ENCODE measurements at regions not wholly inside any gene's neighbourhood (a gene's known extent, or its start where the extent isn't known, plus 50 kb on each side); places are given as distances from the start of the nearest gene placed in this dataset.

DNA sequence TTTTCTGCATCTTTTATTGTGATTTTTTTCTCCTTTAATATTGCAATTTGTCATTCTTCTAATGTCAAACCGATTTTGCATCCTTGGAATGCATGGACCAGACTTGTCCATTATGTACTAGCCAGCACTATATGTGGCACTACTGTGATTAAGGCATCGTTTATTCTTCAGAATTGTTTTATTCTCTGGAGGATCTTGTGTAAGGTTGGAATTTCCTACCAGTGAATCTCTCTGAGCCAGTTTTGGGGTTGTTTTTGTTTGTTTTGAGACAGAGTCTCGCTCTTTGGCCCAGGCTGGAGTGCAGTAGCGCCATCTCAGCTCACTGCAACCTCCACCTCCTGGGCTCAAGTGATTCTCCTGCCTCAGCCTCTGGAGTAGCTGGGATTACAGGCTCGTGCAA, 58.5 kb downstream of the IGLL5 start:
- Mint-ChIP-seq H3K27ac (no peak overlapping the region), H3K27me3 (no peaks in the 10 kb centered on the region), H3K4me3 (no peak overlapping the region), H3K4me1 (peaks cover 2 to 6% (median 4%) of the 10 kb centered on the region in 4 donors), H3K9me3 (no peaks in the 10 kb centered on the region), H3K36me3 (no peaks in the 10 kb centered on the region)
- Histone ChIP-seq H3K4me3 (ENCODE audit: low read depth, low read length) (no peak overlapping the region), H3K27ac (ENCODE audit: insufficient read depth, low read length, poor library complexity, severe bottlenecking) (no peak overlapping the region), H3K27me3 (ENCODE audit: control insufficient read depth, insufficient read depth, low read length) (no peaks in the 10 kb centered on the region), H3K36me3 (ENCODE audit: control insufficient read depth, insufficient read depth, low read length) (no peaks in the 10 kb centered on the region), H3K4me1 (ENCODE audit: control insufficient read depth, insufficient read depth, low read length, poor library complexity, severe bottlenecking) (no peaks in the 10 kb centered on the region), H3K9me3 (ENCODE audit: control insufficient read depth in 2 of 2, low read length in 2 of 2) (no peaks in the 10 kb centered on the region)
- DNase-seq = no peak
- ATAC-seq (ENCODE audit: low read depth in 2 of 2) = no peak

DNA sequence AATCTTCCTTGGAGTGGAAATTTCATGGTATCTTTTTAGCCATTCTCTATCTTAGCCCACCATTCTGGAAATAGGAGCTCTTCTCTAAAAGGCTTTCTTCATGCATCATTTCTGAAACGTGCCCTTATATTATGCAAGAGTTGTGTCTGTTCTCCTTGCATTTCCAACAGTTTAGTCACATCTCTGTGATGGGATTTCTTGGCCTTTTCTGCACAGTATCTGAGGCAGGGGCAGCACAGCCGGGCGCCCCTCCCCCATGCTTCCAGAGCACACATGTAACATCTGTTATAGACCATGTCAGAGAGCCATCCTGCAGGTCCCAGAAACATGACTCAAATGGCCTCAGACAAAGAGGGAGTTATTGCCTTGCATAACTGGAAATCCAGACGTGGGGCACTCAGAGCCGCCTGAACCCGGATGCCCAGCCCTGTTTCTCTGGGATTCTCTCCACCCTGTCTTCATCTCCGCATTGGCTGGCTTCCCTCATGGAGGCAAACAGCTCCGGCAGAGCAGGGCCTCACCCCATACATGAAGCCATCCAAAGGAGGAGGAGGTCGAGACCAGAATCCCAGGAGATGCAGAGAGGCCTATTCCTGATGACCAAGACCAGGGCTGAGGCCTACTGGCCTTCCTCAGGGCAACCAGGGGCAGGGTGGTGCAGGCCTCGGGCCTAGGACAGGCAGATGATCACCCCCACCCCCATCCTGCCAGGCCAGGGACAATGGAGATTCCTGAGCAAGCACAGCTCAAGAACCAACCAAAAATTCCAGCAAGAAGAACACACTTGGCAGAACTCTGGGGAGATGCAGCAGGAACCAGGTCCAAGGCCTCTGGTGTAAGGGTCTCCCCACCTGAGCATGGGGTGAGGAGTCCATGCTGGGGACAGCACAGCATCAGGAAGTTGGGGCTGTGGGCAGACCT, 61.3 kb downstream of the IGLL5 start:
- Histone ChIP-seq H3K4me1 (ENCODE audit: control insufficient read depth, insufficient read depth, low read length, poor library complexity, severe bottlenecking) (no peaks in the 10 kb centered on the region), H3K27ac (ENCODE audit: insufficient read depth, low read length, poor library complexity, severe bottlenecking) (no peak overlapping the region), H3K4me3 (ENCODE audit: low read depth, low read length) (no peak overlapping the region), H3K27me3 (ENCODE audit: control insufficient read depth, insufficient read depth, low read length) (peaks cover 4% of the 10 kb centered on the region), H3K9me3 (ENCODE audit: control insufficient read depth in 2 of 2, low read length in 2 of 2) (peaks cover 0 to 2% of the 10 kb centered on the region in 2 experiments), H3K36me3 (ENCODE audit: control insufficient read depth, insufficient read depth, low read length) (no peaks in the 10 kb centered on the region)
- ATAC-seq (ENCODE audit: low read depth in 2 of 2) (no peak), DNase-seq (no peak)
- Mint-ChIP-seq H3K27ac (no peak overlapping the region), H3K4me3 (no peak overlapping the region), H3K36me3 (no peaks in the 10 kb centered on the region), H3K9me3 (peaks cover 0 to 5% (median 1%) of the 10 kb centered on the region in 7 donors), H3K27me3 (peaks cover 14% of the 10 kb centered on the region), H3K4me1 (no peaks in the 10 kb centered on the region)

DNA sequence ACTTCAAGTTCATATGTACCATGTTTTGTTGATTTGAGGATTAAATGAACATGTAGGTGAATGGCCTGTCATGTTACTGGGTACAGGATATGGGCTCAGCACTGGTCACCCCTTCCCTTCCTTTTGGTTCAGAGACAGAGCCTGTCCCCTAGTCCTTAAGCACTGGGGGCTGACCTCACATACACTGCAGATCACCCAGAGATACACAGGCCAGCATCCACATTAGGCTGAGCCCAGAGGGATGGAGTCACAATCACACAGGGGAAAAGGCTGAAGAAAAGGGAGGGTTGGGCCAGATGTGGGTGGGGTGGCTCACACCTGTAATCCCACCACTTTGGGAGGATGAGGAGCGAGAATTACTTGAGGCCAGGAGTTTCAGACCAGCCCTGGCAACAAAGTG, 62.3 kb downstream of the IGLL5 start:
- no peak overlapping the region for H3K27ac ChIP-seq (ENCODE audit: insufficient read depth, low read length, poor library complexity, severe bottlenecking)
- H3K9me3 Mint-ChIP-seq = peaks cover 0 to 5% (median 1%) of the 10 kb centered on the region in 7 donors
- ATAC-seq (ENCODE audit: low read depth in 2 of 2) (no peak), DNase-seq (no peak)
- peaks cover 0 to 2% of the 10 kb centered on the region in 2 experiments for H3K9me3 ChIP-seq (ENCODE audit: control insufficient read depth in 2 of 2, low read length in 2 of 2)
- H3K4me1 ChIP-seq (ENCODE audit: control insufficient read depth, insufficient read depth, low read length, poor library complexity, severe bottlenecking) = no peaks in the 10 kb centered on the region
- H3K4me1 Mint-ChIP-seq = peaks cover 0 to 5% (median 2%) of the 10 kb centered on the region in 4 donors
- peaks cover 22% of the 10 kb centered on the region for H3K27me3 Mint-ChIP-seq
- H3K27me3 ChIP-seq (ENCODE audit: control insufficient read depth, insufficient read depth, low read length) = peaks cover 9% of the 10 kb centered on the region
- H3K36me3 Mint-ChIP-seq = no peaks in the 10 kb centered on the region
- no peaks in the 10 kb centered on the region for H3K36me3 ChIP-seq (ENCODE audit: control insufficient read depth, insufficient read depth, low read length)
- no peak overlapping the region for H3K4me3 Mint-ChIP-seq
- H3K27ac Mint-ChIP-seq = no peak overlapping the region
- no peak overlapping the region for H3K4me3 ChIP-seq (ENCODE audit: low read depth, low read length)

- Mint-ChIP-seq H3K9me3 (peaks cover 0 to 5% (median 1%) of the 10 kb centered on the region in 7 donors), H3K36me3 (no peaks in the 10 kb centered on the region), H3K27me3 (peaks cover 32% of the 10 kb centered on the region), H3K27ac (no peak overlapping the region), H3K4me1 (peaks cover 0 to 5% (median 2%) of the 10 kb centered on the region in 4 donors), H3K4me3 (no peak overlapping the region)
- no peak for DNase-seq
- Histone ChIP-seq H3K4me3 (ENCODE audit: low read depth, low read length) (no peak overlapping the region), H3K4me1 (ENCODE audit: control insufficient read depth, insufficient read depth, low read length, poor library complexity, severe bottlenecking) (no peaks in the 10 kb centered on the region), H3K36me3 (ENCODE audit: control insufficient read depth, insufficient read depth, low read length) (no peaks in the 10 kb centered on the region), H3K9me3 (ENCODE audit: control insufficient read depth in 2 of 2, low read length in 2 of 2) (peaks cover 0 to 2% of the 10 kb centered on the region in 2 experiments), H3K27ac (ENCODE audit: insufficient read depth, low read length, poor library complexity, severe bottlenecking) (no peak overlapping the region), H3K27me3 (ENCODE audit: control insufficient read depth, insufficient read depth, low read length) (peaks cover 15% of the 10 kb centered on the region)
- no peak for ATAC-seq (ENCODE audit: low read depth in 2 of 2)
These were observed 63.4 kb downstream of the IGLL5 start for GRCh38 chr22:22951035-22951434.

DNA sequence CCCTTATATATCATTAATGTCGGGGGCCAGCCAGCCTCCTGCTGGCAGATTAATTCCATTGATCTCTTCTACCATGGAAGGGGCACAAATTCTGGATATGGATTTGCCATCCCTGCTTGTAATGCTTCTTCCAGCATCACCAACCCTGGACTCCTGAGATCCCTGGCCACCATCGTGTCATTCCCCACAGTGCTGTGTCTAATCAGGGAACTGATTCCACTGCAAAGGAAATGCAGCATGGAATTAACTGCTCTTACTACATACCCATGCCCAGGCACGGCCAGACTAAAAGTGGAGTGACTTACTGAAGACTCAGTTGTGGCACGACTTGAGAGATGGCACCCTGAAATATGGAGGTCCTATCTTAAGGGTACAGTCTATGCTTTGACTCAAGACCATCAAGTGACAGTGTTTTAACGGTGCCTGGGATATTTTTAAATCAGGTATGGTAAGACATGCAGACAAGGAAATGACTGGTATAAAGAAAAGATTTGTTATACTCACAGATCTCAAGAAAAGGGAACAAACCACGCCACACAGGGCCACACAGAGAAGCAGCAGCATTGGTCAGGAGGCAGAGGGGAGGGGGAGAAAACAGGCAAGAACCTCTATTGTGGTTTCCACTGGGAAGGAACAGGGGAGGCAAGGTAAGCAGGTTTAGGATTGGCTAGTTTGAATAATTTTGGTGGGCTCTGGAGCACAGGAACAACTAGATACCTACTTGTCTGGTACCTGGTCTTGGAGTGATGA, 65.1 kb downstream of the IGLL5 start:
- no peak overlapping the region for H3K27ac Mint-ChIP-seq
- H3K4me1 Mint-ChIP-seq = peaks cover 0 to 5% (median 2%) of the 10 kb centered on the region in 4 donors
- no peak overlapping the region for H3K27ac ChIP-seq (ENCODE audit: insufficient read depth, low read length, poor library complexity, severe bottlenecking)
- no peak for ATAC-seq (ENCODE audit: low read depth in 2 of 2)
- peaks cover 0 to 5% (median 1%) of the 10 kb centered on the region in 7 donors for H3K9me3 Mint-ChIP-seq
- no peak overlapping the region for H3K4me3 ChIP-seq (ENCODE audit: low read depth, low read length)
- no peak for DNase-seq
- H3K9me3 ChIP-seq (ENCODE audit: control insufficient read depth in 2 of 2, low read length in 2 of 2) = peaks cover 0 to 2% of the 10 kb centered on the region in 2 experiments
- no peak overlapping the region for H3K4me3 Mint-ChIP-seq
- no peaks in the 10 kb centered on the region for H3K4me1 ChIP-seq (ENCODE audit: control insufficient read depth, insufficient read depth, low read length, poor library complexity, severe bottlenecking)
- no peaks in the 10 kb centered on the region for H3K36me3 Mint-ChIP-seq
- no peaks in the 10 kb centered on the region for H3K36me3 ChIP-seq (ENCODE audit: control insufficient read depth, insufficient read depth, low read length)
- H3K27me3 Mint-ChIP-seq = peaks cover 34% of the 10 kb centered on the region
- H3K27me3 ChIP-seq (ENCODE audit: control insufficient read depth, insufficient read depth, low read length) = peaks cover 20% of the 10 kb centered on the region

- no peak overlapping the region for H3K27ac Mint-ChIP-seq
- peaks cover 20% of the 10 kb centered on the region for H3K27me3 ChIP-seq (ENCODE audit: control insufficient read depth, insufficient read depth, low read length)
- H3K9me3 ChIP-seq (ENCODE audit: control insufficient read depth in 2 of 2, low read length in 2 of 2) = peaks cover 0 to 2% of the 10 kb centered on the region in 2 experiments
- DNase-seq (no peak), ATAC-seq (ENCODE audit: low read depth in 2 of 2) (no peak)
- H3K4me1 ChIP-seq (ENCODE audit: control insufficient read depth, insufficient read depth, low read length, poor library complexity, severe bottlenecking) = no peaks in the 10 kb centered on the region
- H3K27ac ChIP-seq (ENCODE audit: insufficient read depth, low read length, poor library complexity, severe bottlenecking) = no peak overlapping the region
- peaks cover 34% of the 10 kb centered on the region for H3K27me3 Mint-ChIP-seq
- no peaks in the 10 kb centered on the region for H3K36me3 ChIP-seq (ENCODE audit: control insufficient read depth, insufficient read depth, low read length)
- H3K4me3 ChIP-seq (ENCODE audit: low read depth, low read length) = no peak overlapping the region
- no peak overlapping the region for H3K4me3 Mint-ChIP-seq
- H3K36me3 Mint-ChIP-seq = no peaks in the 10 kb centered on the region
- peaks cover 0 to 5% (median 2%) of the 10 kb centered on the region in 4 donors for H3K4me1 Mint-ChIP-seq
- peaks cover 0 to 5% (median 1%) of the 10 kb centered on the region in 7 donors for H3K9me3 Mint-ChIP-seq
These were observed 66.2 kb downstream of the IGLL5 start for GRCh38 chr22:22953791-22954190.

GRCh38 chr22:22954656-22955055, 67.0 kb downstream of the IGLL5 start:
- peaks cover 0 to 2% of the 10 kb centered on the region in 2 experiments for H3K9me3 ChIP-seq (ENCODE audit: control insufficient read depth in 2 of 2, low read length in 2 of 2)
- H3K27me3 ChIP-seq (ENCODE audit: control insufficient read depth, insufficient read depth, low read length) = peaks cover 23% of the 10 kb centered on the region
- peaks cover 0 to 5% (median 2%) of the 10 kb centered on the region in 4 donors for H3K4me1 Mint-ChIP-seq
- H3K36me3 ChIP-seq (ENCODE audit: control insufficient read depth, insufficient read depth, low read length) = no peaks in the 10 kb centered on the region
- peak in 1 of 2 donors; percentile 41 for ATAC-seq (ENCODE audit: low read depth in 2 of 2)
- no peaks in the 10 kb centered on the region for H3K36me3 Mint-ChIP-seq
- H3K27ac ChIP-seq (ENCODE audit: insufficient read depth, low read length, poor library complexity, severe bottlenecking) = no peak overlapping the region
- H3K4me1 ChIP-seq (ENCODE audit: control insufficient read depth, insufficient read depth, low read length, poor library complexity, severe bottlenecking) = no peaks in the 10 kb centered on the region
- no peak overlapping the region for H3K4me3 ChIP-seq (ENCODE audit: low read depth, low read length)
- H3K4me3 Mint-ChIP-seq = no peak overlapping the region
- peaks cover 0 to 5% (median 1%) of the 10 kb centered on the region in 7 donors for H3K9me3 Mint-ChIP-seq
- peak in 1 of 3 donors; percentile 30 for DNase-seq
- H3K27me3 Mint-ChIP-seq = peaks cover 40% of the 10 kb centered on the region
- H3K27ac Mint-ChIP-seq = no peak overlapping the region

Data from CD4-positive, CD25-positive, alpha-beta regulatory T cell (primary cell).